ENCODE measurements at regions not wholly inside any gene's neighbourhood (a gene's known extent, or its start where the extent isn't known, plus 50 kb on each side); places are given as distances from the start of the nearest gene placed in this dataset.
"Not testable (repeated sequence)": the region's sequence is repeated elsewhere in the genome, so short reads cannot be mapped to it uniquely, and the experiment has no call there.

GRCh38 chr20:25813511-25813910 lies 116.9 kb upstream of the ZNF337 start:
- TF ChIP-seq EZH2 (IDR thresholded peaks at IDR 0.05; ENCODE audit: insufficient read depth, poor library complexity, severe bottlenecking); EZH2phosphoT487 (IDR thresholded peaks at IDR 0.05; ENCODE audit: insufficient read depth, low read depth): not testable (repeated sequence)

Measured in GM23248 (cell line).